Keratinocyte (primary cell): ENCODE measurements at regions not wholly inside any gene's neighbourhood (a gene's known extent, or its start where the extent isn't known, plus 50 kb on each side); places are given as distances from the start of the nearest gene placed in this dataset.

Experiments used
- DNase-seq: peaks from one replicate; pipeline ENCODE4 v3.0.0-alpha.2; 2011; ENCODE audit warnings: low read depth, missing footprints, low spot score
- FAIRE-seq: peaks from 2 replicates; lab custom pipeline; 2011; peaks lifted over from hg19 to GRCh38; lab: Jason Lieb, UNC
- H2AFZ ChIP-seq: 2 replicates; pipeline ENCODE4 v1.6.0; 2012; ENCODE audit warnings: low read length, control low read depth, inconsistent platforms; ENCODE audit not compliant: control insufficient read depth
- H3K27ac ChIP-seq: 2 replicates; pipeline ENCODE4 v1.5.1; 2011; ENCODE audit warnings: low read length; ENCODE audit not compliant: control insufficient read depth, insufficient read depth
- H3K27me3 ChIP-seq: 3 replicates; pipeline ENCODE4 v1.6.0; 2011; ENCODE audit warnings: low read length; ENCODE audit not compliant: control insufficient read depth, insufficient read depth; ENCODE audit errors: extremely low read depth
- H3K36me3 ChIP-seq, 2 experiments: 2 replicates in 1 of 2; 3 replicates in 1 of 2; pipeline ENCODE4 v1.5.1; 2011; ENCODE audit warnings: low read length in 2 of 2, mild to moderate bottlenecking in 1 of 2; ENCODE audit not compliant: control insufficient read depth in 2 of 2, insufficient read depth in 2 of 2; ENCODE audit errors: extremely low read depth in 1 of 2
- H3K4me1 ChIP-seq: 3 replicates; pipeline ENCODE4 v1.5.1; 2011; ENCODE audit warnings: low read length; ENCODE audit not compliant: control insufficient read depth, insufficient read depth; ENCODE audit errors: extremely low read depth
- H3K4me2 ChIP-seq: 3 replicates; pipeline ENCODE4 v1.6.0; 2011; ENCODE audit warnings: low read depth, low read length; ENCODE audit not compliant: control insufficient read depth, insufficient read depth; ENCODE audit errors: extremely low read depth
- H3K4me3 ChIP-seq, 3 experiments: fragments of 200-600 bp in 1 of 3; sonication (generic) in 1 of 3; 2 replicates in 2 of 3; 3 replicates in 1 of 3; pipeline ENCODE4 v1.5.1; 2011 to 2016; ENCODE audit warnings: low read length in 3 of 3, mild to moderate bottlenecking in 3 of 3, control low read depth in 2 of 3, inconsistent platforms in 1 of 3, low read depth in 1 of 3, mixed read lengths in 1 of 3, mixed run types in 1 of 3, moderate library complexity in 1 of 3; ENCODE audit not compliant: control insufficient read depth in 2 of 3, insufficient read depth in 2 of 3; ENCODE audit errors: extremely low read depth in 1 of 3
- H3K79me2 ChIP-seq: 2 replicates; pipeline ENCODE4 v1.6.0; 2012; ENCODE audit warnings: low read length; ENCODE audit not compliant: control insufficient read depth, insufficient read depth
- H3K9ac ChIP-seq: 3 replicates; pipeline ENCODE4 v1.6.0; 2011; ENCODE audit warnings: low read length; ENCODE audit not compliant: control insufficient read depth, insufficient read depth; ENCODE audit errors: extremely low read depth
- H3K9me1 ChIP-seq: 3 replicates; pipeline ENCODE4 v1.6.0; 2011; ENCODE audit warnings: low read length; ENCODE audit not compliant: control insufficient read depth, insufficient read depth; ENCODE audit errors: extremely low read depth
- H3K9me3 ChIP-seq: 2 replicates; pipeline ENCODE4 v1.5.1; 2012; ENCODE audit warnings: low read depth, low read length; ENCODE audit not compliant: control insufficient read depth
- H4K20me1 ChIP-seq: 3 replicates; pipeline ENCODE4 v1.6.0; 2011; ENCODE audit warnings: low read length; ENCODE audit not compliant: control insufficient read depth, insufficient read depth; ENCODE audit errors: extremely low read depth
- CTCF ChIP-seq, 3 experiments: IDR thresholded peaks in 1 of 3; conservative IDR thresholded peaks in 1 of 3; optimal IDR thresholded peaks in 1 of 3; 2 replicates in 2 of 3; 3 replicates in 1 of 3; pipeline versions ENCODE3 to v1.5.1; 2011; ENCODE audit warnings: low read length in 3 of 3, mild to moderate bottlenecking in 3 of 3, moderate library complexity in 2 of 3, control low read depth in 1 of 3, inconsistent platforms in 1 of 3; ENCODE audit not compliant: insufficient read depth in 2 of 3; ENCODE audit errors: extremely low read depth in 1 of 3
- EZH2 ChIP-seq: IDR thresholded peaks from one replicate; pipeline ENCODE4 v1.6.1; 2012; ENCODE audit warnings: inconsistent platforms, mild to moderate bottlenecking, low read length, moderate library complexity
- dilution Hi-C: fragments of 300-500 bp; cut with MboI; formaldehyde crosslinking; loops from one replicate; pipeline ENCODE4 v1.7.0; 2020; ENCODE audit warnings: low sequenced_read_pairs; ENCODE audit not compliant: extremely low pct_ligation_motif_present

GRCh38 chr13:50732712-50733111, 110.8 kb downstream of the DLEU7 start:
- TF ChIP-seq CTCF (optimal IDR thresholded peaks at IDR 0.05 in 1 of 3, IDR thresholded peaks at IDR 0.05 in 1 of 3, conservative IDR thresholded peaks at IDR 0.05 in 1 of 3; ENCODE audit: extremely low read depth in 1 of 3, insufficient read depth in 2 of 3, low read length in 3 of 3), result no peak
- TF ChIP-seq EZH2, result no peak
- peaks cover 3% of the 10 kb centered on the region for H3K9me3 ChIP-seq
- H3K9me1 ChIP-seq, result no peaks in the 10 kb centered on the region
- H3K4me1 ChIP-seq, result peaks cover 24% of the 10 kb centered on the region
- FAIRE-seq, result peak; percentile 98
- H3K36me3 ChIP-seq, result no peaks in the 10 kb centered on the region
- H4K20me1 ChIP-seq, result no peaks in the 10 kb centered on the region
- no peaks in the 10 kb centered on the region for H3K27me3 ChIP-seq
- H3K4me2 ChIP-seq, result no peak overlapping the region
- dilution Hi-C loops, result no loop called here
- DNase-seq, result peak; percentile 30
- H3K27ac ChIP-seq, result peak overlapping the region; percentile 85
- H3K9ac ChIP-seq, result no peak overlapping the region
- no peak overlapping the region for H3K4me3 ChIP-seq
- H3K79me2 ChIP-seq, result no peaks in the 10 kb centered on the region
- H2AFZ ChIP-seq, result peak overlapping the region; percentile 6

- Histone ChIP-seq H3K4me1 (peaks cover 24% of the 10 kb centered on the region), H3K79me2 (no peaks in the 10 kb centered on the region), H3K27me3 (no peaks in the 10 kb centered on the region), H3K4me2 (no peak overlapping the region), H3K4me3 (no peak overlapping the region), H3K9ac (no peak overlapping the region), H3K36me3 (no peaks in the 10 kb centered on the region), H4K20me1 (no peaks in the 10 kb centered on the region), H3K9me1 (no peaks in the 10 kb centered on the region), H3K27ac (no peak overlapping the region), H2AFZ (no peak overlapping the region), H3K9me3 (peaks cover 3% of the 10 kb centered on the region)
- FAIRE-seq (no peak), DNase-seq (no peak)
- dilution Hi-C loops, result no loop called here
- no peak for TF ChIP-seq CTCF (optimal IDR thresholded peaks at IDR 0.05 in 1 of 3, IDR thresholded peaks at IDR 0.05 in 1 of 3, conservative IDR thresholded peaks at IDR 0.05 in 1 of 3; ENCODE audit: extremely low read depth in 1 of 3, insufficient read depth in 2 of 3, low read length in 3 of 3)
- TF ChIP-seq EZH2, result no peak
These were observed 110.1 kb downstream of the DLEU7 start for GRCh38 chr13:50733392-50733791.
